Midbrain (tissue), 1 donor: ENCODE measurements at regions not wholly inside any gene's neighbourhood (a gene's known extent, or its start where the extent isn't known, plus 50 kb on each side); places are given as distances from the start of the nearest gene placed in this dataset.

Source experiments
- DNase-seq: peaks from one replicate; lab custom pipeline; 2025; lab: John Stamatoyannopoulos, UW

- DNase-seq, result no peak
Measured at GRCh38 chr7:155972651-155973390, 160.6 kb upstream of the SHH start.

GRCh38 chr7:155972247-155972646 lies 160.0 kb upstream of the SHH start:
- no peak for DNase-seq

- no peak for DNase-seq
Measured at GRCh38 chr7:155971180-155971770, 159.0 kb upstream of the SHH start.

- DNase-seq, result no peak
Measured at GRCh38 chr7:155969192-155969929, 157.1 kb upstream of the SHH start.

GRCh38 chr7:155965010-155965409 lies 152.7 kb upstream of the SHH start:
- no peak for DNase-seq

- no peak for DNase-seq
Measured at GRCh38 chr7:155964543-155964942, 152.3 kb upstream of the SHH start.

- no peak for DNase-seq
Measured at GRCh38 chr7:155963771-155964195, 151.5 kb upstream of the SHH start.

- no peak for DNase-seq
Measured at GRCh38 chr7:155963356-155963755, 151.1 kb upstream of the SHH start.

- no peak for DNase-seq
Measured at GRCh38 chr7:155962968-155963300, 150.7 kb upstream of the SHH start.

GRCh38 chr7:155962191-155962967 lies 150.1 kb upstream of the SHH start:
- no peak for DNase-seq

GRCh38 chr7:155961241-155962190 lies 149.3 kb upstream of the SHH start:
- no peak for DNase-seq

- DNase-seq, result no peak
Measured at GRCh38 chr7:155959894-155960293, 147.6 kb upstream of the SHH start.

GRCh38 chr7:155956977-155957376 lies 144.7 kb upstream of the SHH start:
- DNase-seq, result no peak

- no peak for DNase-seq
Measured at GRCh38 chr7:155955367-155955635, 143.0 kb upstream of the SHH start.

GRCh38 chr7:155954550-155955366 lies 142.5 kb upstream of the SHH start:
- DNase-seq, result no peak

GRCh38 chr7:155953781-155954549 lies 141.7 kb upstream of the SHH start:
- DNase-seq, result no peak

- DNase-seq, result no peak
Measured at GRCh38 chr7:155953501-155953778, 141.2 kb upstream of the SHH start.

- no peak for DNase-seq
Measured at GRCh38 chr7:155951554-155952158, 139.4 kb upstream of the SHH start.

- no peak for DNase-seq
Measured at GRCh38 chr7:155950898-155951553, 138.8 kb upstream of the SHH start.
